ENCODE measurements at regions not wholly inside any gene's neighbourhood (a gene's known extent, or its start where the extent isn't known, plus 50 kb on each side); places are given as distances from the start of the nearest gene placed in this dataset.

DNA sequence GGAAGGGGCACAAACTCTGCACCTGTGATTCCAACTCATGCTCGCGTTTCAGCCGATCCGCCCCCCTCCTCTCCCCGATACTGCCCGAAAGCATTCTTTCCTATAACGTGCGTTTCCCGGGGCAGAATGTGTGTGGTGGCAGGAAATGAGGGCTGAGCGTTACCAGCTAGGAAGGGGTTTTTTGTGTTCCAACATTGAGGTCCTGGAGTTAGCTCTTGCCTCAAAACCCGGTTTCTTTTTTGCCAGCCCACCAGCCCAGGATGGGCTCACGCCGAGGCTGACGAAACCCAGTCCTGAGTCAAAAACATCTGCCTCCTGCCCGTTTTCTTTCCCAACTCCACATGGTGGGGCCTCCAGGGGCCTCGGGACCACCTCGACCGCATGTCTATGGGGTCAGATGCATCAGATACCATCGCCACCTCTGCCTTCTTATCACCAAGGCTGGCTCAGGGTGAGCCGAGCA, 113.7 kb upstream of the COPS8 start:
- TF ChIP-seq, protein P1, sequence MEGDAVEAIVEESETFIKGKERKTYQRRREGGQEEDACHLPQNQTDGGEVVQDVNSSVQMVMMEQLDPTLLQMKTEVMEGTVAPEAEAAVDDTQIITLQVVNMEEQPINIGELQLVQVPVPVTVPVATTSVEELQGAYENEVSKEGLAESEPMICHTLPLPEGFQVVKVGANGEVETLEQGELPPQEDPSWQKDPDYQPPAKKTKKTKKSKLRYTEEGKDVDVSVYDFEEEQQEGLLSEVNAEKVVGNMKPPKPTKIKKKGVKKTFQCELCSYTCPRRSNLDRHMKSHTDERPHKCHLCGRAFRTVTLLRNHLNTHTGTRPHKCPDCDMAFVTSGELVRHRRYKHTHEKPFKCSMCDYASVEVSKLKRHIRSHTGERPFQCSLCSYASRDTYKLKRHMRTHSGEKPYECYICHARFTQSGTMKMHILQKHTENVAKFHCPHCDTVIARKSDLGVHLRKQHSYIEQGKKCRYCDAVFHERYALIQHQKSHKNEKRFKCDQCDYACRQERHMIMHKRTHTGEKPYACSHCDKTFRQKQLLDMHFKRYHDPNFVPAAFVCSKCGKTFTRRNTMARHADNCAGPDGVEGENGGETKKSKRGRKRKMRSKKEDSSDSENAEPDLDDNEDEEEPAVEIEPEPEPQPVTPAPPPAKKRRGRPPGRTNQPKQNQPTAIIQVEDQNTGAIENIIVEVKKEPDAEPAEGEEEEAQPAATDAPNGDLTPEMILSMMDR (IDR thresholded peaks at IDR 0.05) = no peak
- no peak for TF ChIP-seq POLR2A (IDR thresholded peaks at IDR 0.05)
